Vagina (tissue), 2 donors: ENCODE measurements at regions not wholly inside any gene's neighbourhood (a gene's known extent, or its start where the extent isn't known, plus 50 kb on each side); places are given as distances from the start of the nearest gene placed in this dataset.

Experiments used
- DNase-seq, 2 donors: peaks; one replicate each; pipeline ENCODE4 v3.0.0-alpha.2; 2017; ENCODE audit errors: extremely low spot score in 2 of 2
- H3K27ac ChIP-seq: fragments of 200-600 bp; sonication (generic); one replicate; pipeline ENCODE4 v1.5.1; 2019
- H3K27me3 ChIP-seq: fragments of 200-600 bp; sonication (generic); one replicate; pipeline ENCODE4 v1.5.1; 2019
- H3K36me3 ChIP-seq, 2 donors: fragments of 200-600 bp; sonication (generic); one replicate each; pipeline ENCODE4 v1.5.1; 2017 to 2019
- H3K4me1 ChIP-seq: fragments of 200-600 bp; sonication (generic); one replicate; pipeline ENCODE4 v1.5.1; 2019
- H3K4me3 ChIP-seq, 2 donors: fragments of 200-600 bp; sonication (generic); 1 replicate in 1 of 2; 2 replicates in 1 of 2; pipeline ENCODE4 v1.5.1; 2016 to 2019
- H3K9me3 ChIP-seq: fragments of 200-600 bp; sonication (generic); one replicate; pipeline ENCODE4 v1.5.1; 2019
- POLR2A ChIP-seq, 2 donors: fragments of 450-650 bp; IDR thresholded peaks; one replicate each; pipeline ENCODE4 v1.6.1; 2017; ENCODE audit warnings: antibody characterized with exemption in 2 of 2, mild to moderate bottlenecking in 2 of 2, moderate library complexity in 2 of 2
- POLR2AphosphoS5 ChIP-seq, 2 donors: sonication (generic); formaldehyde crosslinking; IDR thresholded peaks; one replicate each; pipeline ENCODE4 v1.9.0; 2017; ENCODE audit warnings: antibody characterized with exemption in 2 of 2, mild to moderate bottlenecking in 2 of 2, low read depth in 1 of 2; ENCODE audit not compliant: insufficient read depth in 1 of 2
- intact Hi-C: fragments of 100-400 bp; cut with DNase I; formaldehyde crosslinking; loops from one replicate; pipeline ENCODE4 v1.15.1; 2023
- TF ChIP-seq, protein P1 (sequence below), 3 experiments: fragments of 450-650 bp in 2 of 3; fragments of 200-600 bp in 1 of 3; sonication (generic) in 1 of 3; IDR thresholded peaks; one replicate each; pipeline ENCODE4 v1.5.1; 2017 to 2019; ENCODE audit warnings: antibody characterized with exemption in 3 of 3, mild to moderate bottlenecking in 2 of 3, moderate library complexity in 2 of 3

DNA sequence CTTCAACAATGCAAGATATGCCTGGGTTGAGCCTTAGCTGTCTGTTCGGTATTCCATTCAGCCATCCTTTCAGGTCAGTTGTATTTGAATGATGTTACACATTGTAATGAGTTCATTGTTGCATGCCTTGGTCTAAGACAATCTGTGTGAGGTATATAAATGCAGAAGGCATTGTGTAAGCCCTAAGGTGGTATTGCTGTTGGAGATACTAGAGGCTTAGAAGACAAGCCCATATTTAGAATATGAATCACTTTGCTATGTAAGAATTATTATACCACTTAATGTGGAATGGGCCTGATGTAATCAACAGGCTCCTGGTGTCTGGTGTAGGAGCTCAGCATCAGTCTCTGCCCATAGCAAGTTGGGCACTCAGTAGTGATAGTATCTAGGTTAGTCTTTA, 473.4 kb upstream of the GNPDA2 start:
- intact Hi-C loops, result no loop called here
- Histone ChIP-seq H3K27me3 (no peaks in the 10 kb centered on the region), H3K4me3 (no peak overlapping the region), H3K4me1 (no peaks in the 10 kb centered on the region), H3K27ac (no peak overlapping the region), H3K9me3 (no peaks in the 10 kb centered on the region), H3K36me3 (no peaks in the 10 kb centered on the region)
- no peak for TF ChIP-seq POLR2A (IDR thresholded peaks at IDR 0.05)
- TF ChIP-seq POLR2AphosphoS5 (IDR thresholded peaks at IDR 0.05; ENCODE audit: insufficient read depth in 1 of 2, low read depth in 1 of 2), result no peak
- TF ChIP-seq, protein P1, sequence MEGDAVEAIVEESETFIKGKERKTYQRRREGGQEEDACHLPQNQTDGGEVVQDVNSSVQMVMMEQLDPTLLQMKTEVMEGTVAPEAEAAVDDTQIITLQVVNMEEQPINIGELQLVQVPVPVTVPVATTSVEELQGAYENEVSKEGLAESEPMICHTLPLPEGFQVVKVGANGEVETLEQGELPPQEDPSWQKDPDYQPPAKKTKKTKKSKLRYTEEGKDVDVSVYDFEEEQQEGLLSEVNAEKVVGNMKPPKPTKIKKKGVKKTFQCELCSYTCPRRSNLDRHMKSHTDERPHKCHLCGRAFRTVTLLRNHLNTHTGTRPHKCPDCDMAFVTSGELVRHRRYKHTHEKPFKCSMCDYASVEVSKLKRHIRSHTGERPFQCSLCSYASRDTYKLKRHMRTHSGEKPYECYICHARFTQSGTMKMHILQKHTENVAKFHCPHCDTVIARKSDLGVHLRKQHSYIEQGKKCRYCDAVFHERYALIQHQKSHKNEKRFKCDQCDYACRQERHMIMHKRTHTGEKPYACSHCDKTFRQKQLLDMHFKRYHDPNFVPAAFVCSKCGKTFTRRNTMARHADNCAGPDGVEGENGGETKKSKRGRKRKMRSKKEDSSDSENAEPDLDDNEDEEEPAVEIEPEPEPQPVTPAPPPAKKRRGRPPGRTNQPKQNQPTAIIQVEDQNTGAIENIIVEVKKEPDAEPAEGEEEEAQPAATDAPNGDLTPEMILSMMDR (IDR thresholded peaks at IDR 0.05), result no peak
- no peak for DNase-seq

DNA sequence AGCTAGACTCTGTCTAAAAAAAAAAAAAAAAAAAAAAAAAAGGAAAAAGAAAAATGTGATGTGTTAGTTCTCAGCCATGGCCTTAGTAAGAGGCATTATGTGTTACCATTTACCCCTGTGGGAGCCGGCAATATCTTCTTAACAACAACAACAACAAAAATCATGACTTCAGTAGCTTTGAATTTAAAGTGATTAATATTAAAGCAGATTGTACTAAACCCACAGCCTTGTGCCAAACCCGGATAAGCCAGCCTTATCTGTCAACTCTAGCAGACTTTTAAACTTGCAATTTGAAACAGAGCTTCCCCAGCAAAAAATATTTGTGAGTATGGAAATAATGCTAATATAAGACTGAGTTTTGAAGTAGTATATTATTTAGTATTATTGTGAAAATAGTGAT, 462.1 kb upstream of the GNPDA2 start:
- Histone ChIP-seq H3K27ac (no peak overlapping the region), H3K9me3 (no peaks in the 10 kb centered on the region), H3K4me1 (no peaks in the 10 kb centered on the region), H3K36me3 (no peaks in the 10 kb centered on the region), H3K4me3 (no peak overlapping the region), H3K27me3 (no peaks in the 10 kb centered on the region)
- intact Hi-C loops, result no loop called here
- no peak for DNase-seq
- TF ChIP-seq, protein P1 (IDR thresholded peaks at IDR 0.05), result no peak
- no peak for TF ChIP-seq POLR2A (IDR thresholded peaks at IDR 0.05)
- no peak for TF ChIP-seq POLR2AphosphoS5 (IDR thresholded peaks at IDR 0.05; ENCODE audit: insufficient read depth in 1 of 2, low read depth in 1 of 2)

DNA sequence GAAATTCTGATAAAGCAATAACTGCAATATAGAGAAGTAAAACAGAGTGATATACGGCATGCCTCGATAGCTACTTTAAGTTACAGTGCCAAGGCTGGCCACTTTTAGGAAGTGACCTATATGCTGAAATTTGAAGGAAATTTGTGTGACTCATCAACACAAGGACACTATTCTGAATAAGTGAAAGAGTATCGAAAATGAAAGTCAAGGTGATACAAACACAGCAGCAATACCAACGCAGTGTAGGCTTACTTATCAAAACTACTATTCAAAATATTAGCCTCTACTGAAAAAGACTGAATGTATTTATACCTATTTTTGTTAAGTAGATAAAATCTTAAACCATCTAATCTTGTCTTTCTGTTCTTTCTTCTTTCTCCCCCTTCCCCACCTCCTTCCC, 459.9 kb upstream of the GNPDA2 start:
- TF ChIP-seq POLR2A (IDR thresholded peaks at IDR 0.05) (no peak), POLR2AphosphoS5 (IDR thresholded peaks at IDR 0.05; ENCODE audit: insufficient read depth in 1 of 2, low read depth in 1 of 2) (no peak)
- TF ChIP-seq, protein P1 (IDR thresholded peaks at IDR 0.05), result no peak
- H3K9me3 ChIP-seq, result no peaks in the 10 kb centered on the region
- DNase-seq, result no peak
- H3K4me1 ChIP-seq, result no peaks in the 10 kb centered on the region
- H3K4me3 ChIP-seq, result no peak overlapping the region
- intact Hi-C loops, result no loop called here
- H3K36me3 ChIP-seq, result no peaks in the 10 kb centered on the region
- H3K27ac ChIP-seq, result no peak overlapping the region
- H3K27me3 ChIP-seq, result no peaks in the 10 kb centered on the region

DNA sequence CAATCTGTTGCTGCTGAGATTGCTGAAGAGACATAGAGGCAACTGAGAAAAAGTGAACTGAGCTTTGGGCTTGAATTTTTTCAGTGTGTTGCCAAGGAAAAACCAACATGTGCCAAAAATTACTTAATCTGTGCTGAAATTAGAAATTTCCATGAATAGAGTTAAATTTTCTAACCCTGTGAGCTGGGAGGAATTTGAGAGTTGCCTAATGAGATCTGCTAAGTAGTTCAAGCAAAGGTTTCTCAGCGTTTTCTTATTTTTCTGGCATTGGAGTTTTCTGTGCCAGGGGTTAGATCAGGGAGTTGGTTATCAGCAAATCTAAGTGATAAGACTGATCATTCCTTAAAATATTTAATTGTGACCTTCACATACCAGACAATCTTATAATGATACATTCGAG, 457.5 kb upstream of the GNPDA2 start:
- no peak for DNase-seq
- intact Hi-C loops, result no loop called here
- Histone ChIP-seq H3K4me3 (no peak overlapping the region), H3K36me3 (no peaks in the 10 kb centered on the region), H3K4me1 (no peaks in the 10 kb centered on the region), H3K27ac (no peak overlapping the region), H3K9me3 (no peaks in the 10 kb centered on the region), H3K27me3 (no peaks in the 10 kb centered on the region)
- TF ChIP-seq, protein P1 (IDR thresholded peaks at IDR 0.05), result no peak
- TF ChIP-seq POLR2AphosphoS5 (IDR thresholded peaks at IDR 0.05; ENCODE audit: insufficient read depth in 1 of 2, low read depth in 1 of 2), result no peak
- no peak for TF ChIP-seq POLR2A (IDR thresholded peaks at IDR 0.05)

DNA sequence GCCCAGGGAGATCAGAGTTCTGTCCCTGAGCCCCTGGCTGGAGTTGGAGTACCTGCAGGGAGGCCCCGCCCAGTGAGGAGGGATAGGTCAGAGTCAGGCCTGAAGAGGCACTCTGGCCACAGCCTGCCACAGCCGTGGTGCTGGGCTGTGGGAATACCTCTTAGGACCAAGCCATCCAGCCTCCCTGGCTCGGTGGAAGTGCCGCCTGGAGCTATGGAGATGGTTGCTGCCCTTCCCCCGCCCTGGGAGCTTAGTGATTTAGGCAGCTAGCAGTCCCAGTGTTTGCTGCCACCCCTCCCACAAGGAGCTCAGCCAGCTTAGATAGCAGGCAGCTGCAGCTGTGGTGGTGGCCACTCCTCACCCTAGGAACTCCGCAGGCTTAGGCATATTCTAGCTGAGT, 446.3 kb upstream of the GNPDA2 start:
- intact Hi-C loops, result no loop called here
- no peak for DNase-seq
- Histone ChIP-seq H3K4me3 (no peak overlapping the region), H3K36me3 (no peaks in the 10 kb centered on the region), H3K4me1 (no peaks in the 10 kb centered on the region), H3K9me3 (no peaks in the 10 kb centered on the region), H3K27ac (no peak overlapping the region), H3K27me3 (no peaks in the 10 kb centered on the region)
- TF ChIP-seq POLR2AphosphoS5 (IDR thresholded peaks at IDR 0.05; ENCODE audit: insufficient read depth in 1 of 2, low read depth in 1 of 2) (no peak), POLR2A (IDR thresholded peaks at IDR 0.05) (no peak)
- TF ChIP-seq, protein P1 (IDR thresholded peaks at IDR 0.05), result no peak
